Fibroblast of lung (primary cell): ENCODE measurements at regions not wholly inside any gene's neighbourhood (a gene's known extent, or its start where the extent isn't known, plus 50 kb on each side); places are given as distances from the start of the nearest gene placed in this dataset.

ENCODE experiments used
- DNase-seq, 2 donors: peaks; one replicate each; pipeline versions ENCODE4 v3.0.0 to v3.0.0-alpha.2; 2010; ENCODE audit warnings: low read depth in 2 of 2
- H2AFZ ChIP-seq: 2 replicates; pipeline ENCODE4 v1.5.1; 2012; ENCODE audit warnings: low read length, control low read depth, inconsistent platforms
- H3K27ac ChIP-seq: 2 replicates; pipeline ENCODE4 v1.5.1; 2011; ENCODE audit warnings: low read length, control low read depth; ENCODE audit not compliant: insufficient read depth
- H3K27me3 ChIP-seq: 2 replicates; pipeline ENCODE4 v1.5.1; 2011; ENCODE audit warnings: mild to moderate bottlenecking, low read length; ENCODE audit not compliant: control insufficient read depth, insufficient read depth
- H3K36me3 ChIP-seq: 2 replicates; pipeline ENCODE4 v1.5.1; 2011; ENCODE audit warnings: low read length; ENCODE audit not compliant: control insufficient read depth, insufficient read depth
- H3K4me1 ChIP-seq: 2 replicates; pipeline ENCODE4 v1.5.1; 2011; ENCODE audit warnings: low read length; ENCODE audit not compliant: control insufficient read depth, insufficient read depth; ENCODE audit errors: extremely low read depth
- H3K4me2 ChIP-seq: 2 replicates; pipeline ENCODE4 v1.5.1; 2011; ENCODE audit warnings: low read length, control low read depth; ENCODE audit not compliant: insufficient read depth; ENCODE audit errors: extremely low read depth
- H3K4me3 ChIP-seq, 4 experiments: fragments of 200-600 bp in 1 of 4; sonication (generic) in 1 of 4; replicated peaks in 1 of 4; 2 replicates each; pipeline ENCODE4 v1.5.1; 2011 to 2016; ENCODE audit warnings: low read length in 4 of 4, low read depth in 3 of 4, mild to moderate bottlenecking in 3 of 4, control low read depth in 2 of 4, inconsistent platforms in 1 of 4, mixed read lengths in 1 of 4; ENCODE audit not compliant: insufficient read depth in 1 of 4; ENCODE audit errors: control extremely low read depth in 1 of 4
- H3K79me2 ChIP-seq: 2 replicates; pipeline ENCODE4 v1.5.1; 2012; ENCODE audit warnings: mild to moderate bottlenecking, low read length, inconsistent platforms; ENCODE audit not compliant: control insufficient read depth, insufficient read depth
- H3K9ac ChIP-seq: 2 replicates; pipeline ENCODE4 v1.5.1; 2011; ENCODE audit warnings: mild to moderate bottlenecking, low read length, control low read depth; ENCODE audit not compliant: insufficient read depth
- H3K9me3 ChIP-seq: 2 replicates; pipeline ENCODE4 v1.5.1; 2012; ENCODE audit warnings: low read depth, low read length; ENCODE audit not compliant: control insufficient read depth, insufficient read depth
- H4K20me1 ChIP-seq: 2 replicates; pipeline ENCODE4 v1.5.1; 2011; ENCODE audit warnings: low read length; ENCODE audit not compliant: control insufficient read depth, insufficient read depth; ENCODE audit errors: extremely low read depth
- EZH2 ChIP-seq: IDR thresholded peaks from 2 replicates; pipeline ENCODE4 v1.5.1; 2012; ENCODE audit warnings: low read length, control low read depth, mild to moderate bottlenecking; ENCODE audit errors: missing control alignments
- TF ChIP-seq, protein P1 (sequence below), 2 donors: IDR thresholded peaks in 1 of 2; conservative IDR thresholded peaks in 1 of 2; 1 replicate in 1 of 2; 2 replicates in 1 of 2; pipeline ENCODE4 v1.5.1; 2011 to 2012; ENCODE audit warnings: low read length in 2 of 2, control low read depth in 1 of 2, inconsistent platforms in 1 of 2, low read depth in 1 of 2, mild to moderate bottlenecking in 1 of 2

DNA sequence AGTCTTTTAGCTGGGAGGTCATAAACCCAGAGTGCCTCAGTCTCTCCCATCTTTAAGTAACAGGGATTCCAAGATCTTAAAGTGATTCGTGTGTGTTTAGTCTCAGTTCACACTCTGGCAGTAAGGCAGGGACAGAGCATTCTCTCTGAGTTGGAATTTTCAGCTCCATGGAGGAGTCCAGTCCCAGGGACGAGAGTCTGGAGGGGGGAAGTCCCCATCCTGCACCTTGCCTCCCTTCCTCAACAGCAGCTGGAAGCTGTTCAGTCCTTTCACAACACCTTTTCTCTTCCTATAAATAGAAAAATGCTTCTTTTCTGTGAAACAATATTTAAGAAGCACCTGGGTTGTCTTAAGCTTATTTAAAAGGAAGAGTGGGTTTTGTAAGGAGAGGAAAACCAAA is 82.0 kb downstream of the KLF5 start:
- H3K27me3 ChIP-seq = no peaks in the 10 kb centered on the region
- H2AFZ ChIP-seq = no peak overlapping the region
- H3K9me3 ChIP-seq = no peaks in the 10 kb centered on the region
- no peaks in the 10 kb centered on the region for H3K36me3 ChIP-seq
- no peak overlapping the region for H3K27ac ChIP-seq
- no peak overlapping the region for H3K4me3 ChIP-seq
- no peak for TF ChIP-seq EZH2
- TF ChIP-seq, protein P1, sequence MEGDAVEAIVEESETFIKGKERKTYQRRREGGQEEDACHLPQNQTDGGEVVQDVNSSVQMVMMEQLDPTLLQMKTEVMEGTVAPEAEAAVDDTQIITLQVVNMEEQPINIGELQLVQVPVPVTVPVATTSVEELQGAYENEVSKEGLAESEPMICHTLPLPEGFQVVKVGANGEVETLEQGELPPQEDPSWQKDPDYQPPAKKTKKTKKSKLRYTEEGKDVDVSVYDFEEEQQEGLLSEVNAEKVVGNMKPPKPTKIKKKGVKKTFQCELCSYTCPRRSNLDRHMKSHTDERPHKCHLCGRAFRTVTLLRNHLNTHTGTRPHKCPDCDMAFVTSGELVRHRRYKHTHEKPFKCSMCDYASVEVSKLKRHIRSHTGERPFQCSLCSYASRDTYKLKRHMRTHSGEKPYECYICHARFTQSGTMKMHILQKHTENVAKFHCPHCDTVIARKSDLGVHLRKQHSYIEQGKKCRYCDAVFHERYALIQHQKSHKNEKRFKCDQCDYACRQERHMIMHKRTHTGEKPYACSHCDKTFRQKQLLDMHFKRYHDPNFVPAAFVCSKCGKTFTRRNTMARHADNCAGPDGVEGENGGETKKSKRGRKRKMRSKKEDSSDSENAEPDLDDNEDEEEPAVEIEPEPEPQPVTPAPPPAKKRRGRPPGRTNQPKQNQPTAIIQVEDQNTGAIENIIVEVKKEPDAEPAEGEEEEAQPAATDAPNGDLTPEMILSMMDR (conservative IDR thresholded peaks at IDR 0.05 in 1 of 2, IDR thresholded peaks at IDR 0.05 in 1 of 2; ENCODE audit: low read depth in 1 of 2, low read length in 2 of 2) = no peak
- H3K4me1 ChIP-seq = no peaks in the 10 kb centered on the region
- DNase-seq = no peak
- no peaks in the 10 kb centered on the region for H3K79me2 ChIP-seq
- H3K9ac ChIP-seq = no peak overlapping the region
- no peak overlapping the region for H3K4me2 ChIP-seq
- H4K20me1 ChIP-seq = no peaks in the 10 kb centered on the region

DNA sequence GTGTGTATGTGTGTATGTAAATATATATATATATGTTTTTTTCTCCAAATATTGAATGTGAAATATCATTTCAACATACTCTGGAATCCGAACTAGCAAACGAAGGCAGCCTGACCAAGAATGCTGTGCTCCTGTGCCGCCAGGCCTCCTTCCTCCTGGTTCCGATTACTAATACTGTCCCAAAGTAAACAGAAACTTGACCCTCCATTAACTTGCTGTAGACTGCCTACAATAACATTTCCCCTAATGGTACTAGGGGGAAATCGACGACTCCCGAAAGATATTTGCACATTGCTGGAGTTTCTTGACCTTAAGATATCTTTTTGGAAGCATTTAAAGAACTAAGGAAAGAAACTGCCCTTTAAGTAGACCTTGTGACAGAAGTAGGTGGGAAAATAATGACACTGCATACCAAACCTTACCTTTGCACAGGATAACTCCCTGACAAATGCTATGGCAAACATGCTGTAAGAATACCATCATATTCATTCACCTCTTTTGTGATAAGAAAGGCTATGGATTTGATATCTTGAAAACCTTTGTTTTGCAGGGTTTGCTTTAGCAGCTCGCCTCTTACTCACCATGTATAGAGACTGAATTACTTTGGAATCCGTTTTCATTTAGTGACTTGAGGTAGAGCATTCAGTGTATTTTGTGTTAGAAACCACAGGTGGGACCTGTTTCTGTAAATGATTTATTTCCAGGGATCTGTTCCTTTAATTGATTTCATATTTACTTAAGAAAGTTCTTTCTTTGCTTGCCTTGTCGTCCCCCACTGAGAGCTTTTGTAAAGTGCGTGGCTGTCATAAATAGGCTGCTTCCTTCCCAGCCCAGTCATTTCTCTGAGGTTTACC is 80.1 kb downstream of the KLF5 start:
- peak; percentile 62 to 72 for DNase-seq
- no peaks in the 10 kb centered on the region for H3K4me1 ChIP-seq
- TF ChIP-seq EZH2 = no peak
- TF ChIP-seq, protein P1 (conservative IDR thresholded peaks at IDR 0.05 in 1 of 2, IDR thresholded peaks at IDR 0.05 in 1 of 2; ENCODE audit: low read depth in 1 of 2, low read length in 2 of 2) = no peak
- no peak overlapping the region for H2AFZ ChIP-seq
- no peak overlapping the region for H3K27ac ChIP-seq
- no peak overlapping the region for H3K9ac ChIP-seq
- no peaks in the 10 kb centered on the region for H4K20me1 ChIP-seq
- peak overlapping the region; percentile 51 for H3K4me2 ChIP-seq
- no peaks in the 10 kb centered on the region for H3K79me2 ChIP-seq
- H3K27me3 ChIP-seq = no peaks in the 10 kb centered on the region
- H3K36me3 ChIP-seq = no peaks in the 10 kb centered on the region
- no peak overlapping the region for H3K4me3 ChIP-seq
- no peaks in the 10 kb centered on the region for H3K9me3 ChIP-seq

DNA sequence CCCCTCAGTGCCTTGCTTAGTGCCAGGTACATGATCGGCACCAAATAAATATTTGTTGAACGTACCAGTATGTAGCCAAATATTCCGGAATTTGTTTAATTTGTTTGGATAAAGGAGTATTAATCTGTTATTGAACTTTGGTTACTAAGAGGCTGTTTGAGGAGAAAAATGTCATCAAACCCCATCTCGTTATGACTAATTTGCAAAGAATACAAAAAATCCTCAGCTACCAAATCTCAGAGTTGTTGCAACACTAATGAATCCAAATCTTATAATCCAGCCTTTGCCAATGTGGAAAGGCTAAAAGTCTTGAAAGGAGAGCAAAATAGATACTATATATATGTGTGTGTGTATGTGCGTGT is 79.5 kb downstream of the KLF5 start:
- TF ChIP-seq, protein P1 (conservative IDR thresholded peaks at IDR 0.05 in 1 of 2, IDR thresholded peaks at IDR 0.05 in 1 of 2; ENCODE audit: low read depth in 1 of 2, low read length in 2 of 2) = no peak
- TF ChIP-seq EZH2 = no peak
- Histone ChIP-seq H3K27me3 (no peaks in the 10 kb centered on the region), H2AFZ (no peak overlapping the region), H3K4me1 (no peaks in the 10 kb centered on the region), H3K4me3 (no peak overlapping the region), H3K36me3 (no peaks in the 10 kb centered on the region), H4K20me1 (no peaks in the 10 kb centered on the region), H3K4me2 (no peak overlapping the region), H3K9me3 (no peaks in the 10 kb centered on the region), H3K79me2 (no peaks in the 10 kb centered on the region), H3K9ac (no peak overlapping the region), H3K27ac (no peak overlapping the region)
- peak; percentile 61 to 77 for DNase-seq
